ENCODE measurements at regions not wholly inside any gene's neighbourhood (a gene's known extent, or its start where the extent isn't known, plus 50 kb on each side); places are given as distances from the start of the nearest gene placed in this dataset.

- no peak for DNase-seq
- Histone ChIP-seq H3K27me3 (ENCODE audit: control insufficient read depth, insufficient read depth, low read length) (no peaks in the 10 kb centered on the region), H3K36me3 (replicated peaks; ENCODE audit: control insufficient read depth, insufficient read depth, low read length) (no peaks in the 10 kb centered on the region)
Observed at GRCh38 chr5:175082866-175083590, 358.6 kb downstream of the MSX2 start.

GRCh38 chr5:175082346-175082745, 358.0 kb downstream of the MSX2 start:
- Histone ChIP-seq H3K36me3 (replicated peaks; ENCODE audit: control insufficient read depth, insufficient read depth, low read length) (no peaks in the 10 kb centered on the region), H3K4me3 (ENCODE audit: insufficient read depth, low read depth, low read length) (no peak overlapping the region), H3K27me3 (ENCODE audit: control insufficient read depth, insufficient read depth, low read length) (no peaks in the 10 kb centered on the region)
- DNase-seq: no peak

More at GRCh38 chr5:175082866-175083590, 358.6 kb downstream of the MSX2 start:
- H3K4me3 ChIP-seq (ENCODE audit: insufficient read depth, low read depth, low read length): no peak overlapping the region

- H3K4me3 ChIP-seq (ENCODE audit: insufficient read depth, low read depth, low read length): no peak overlapping the region
- no peaks in the 10 kb centered on the region for H3K27me3 ChIP-seq (ENCODE audit: control insufficient read depth, insufficient read depth, low read length)
- no peak for DNase-seq
- no peaks in the 10 kb centered on the region for H3K36me3 ChIP-seq (replicated peaks; ENCODE audit: control insufficient read depth, insufficient read depth, low read length)
Observed at GRCh38 chr5:175079707-175080106, 355.3 kb downstream of the MSX2 start.

- H3K4me3 ChIP-seq (ENCODE audit: insufficient read depth, low read depth, low read length): no peak overlapping the region
- no peaks in the 10 kb centered on the region for H3K27me3 ChIP-seq (ENCODE audit: control insufficient read depth, insufficient read depth, low read length)
- H3K36me3 ChIP-seq (replicated peaks; ENCODE audit: control insufficient read depth, insufficient read depth, low read length): no peaks in the 10 kb centered on the region
- no peak for DNase-seq
Observed at GRCh38 chr5:175070283-175070682, 345.9 kb downstream of the MSX2 start.

- H3K4me3 ChIP-seq (ENCODE audit: insufficient read depth, low read depth, low read length): no peak overlapping the region; the same call in 1 of the 2 replicates
- peak; percentile 17 for DNase-seq
- no peaks in the 10 kb centered on the region for H3K27me3 ChIP-seq (ENCODE audit: control insufficient read depth, insufficient read depth, low read length)
- no peaks in the 10 kb centered on the region for H3K36me3 ChIP-seq (replicated peaks; ENCODE audit: control insufficient read depth, insufficient read depth, low read length)
Observed at GRCh38 chr5:175060257-175060656, 335.9 kb downstream of the MSX2 start.

- no peaks in the 10 kb centered on the region for H3K36me3 ChIP-seq (replicated peaks; ENCODE audit: control insufficient read depth, insufficient read depth, low read length)
- peak overlapping the region; percentile 13; the same call in 1 of the 2 replicates for H3K4me3 ChIP-seq (ENCODE audit: insufficient read depth, low read depth, low read length)
- peak; percentile 79 for DNase-seq
- H3K27me3 ChIP-seq (ENCODE audit: control insufficient read depth, insufficient read depth, low read length): no peaks in the 10 kb centered on the region
Observed at GRCh38 chr5:175059687-175060211, 335.4 kb downstream of the MSX2 start.

GRCh38 chr5:175056831-175057230, 332.4 kb downstream of the MSX2 start:
- DNase-seq: no peak
- Histone ChIP-seq H3K36me3 (replicated peaks; ENCODE audit: control insufficient read depth, insufficient read depth, low read length) (no peaks in the 10 kb centered on the region), H3K4me3 (ENCODE audit: insufficient read depth, low read depth, low read length) (no peak overlapping the region), H3K27me3 (ENCODE audit: control insufficient read depth, insufficient read depth, low read length) (no peaks in the 10 kb centered on the region)

- no peak for DNase-seq
- Histone ChIP-seq H3K27me3 (ENCODE audit: control insufficient read depth, insufficient read depth, low read length) (no peaks in the 10 kb centered on the region), H3K36me3 (replicated peaks; ENCODE audit: control insufficient read depth, insufficient read depth, low read length) (no peaks in the 10 kb centered on the region), H3K4me3 (ENCODE audit: insufficient read depth, low read depth, low read length) (no peak overlapping the region)
Observed at GRCh38 chr5:175054243-175054642, 329.9 kb downstream of the MSX2 start.

GRCh38 chr5:175052351-175052750, 328.0 kb downstream of the MSX2 start:
- DNase-seq: no peak

GRCh38 chr5:175047048-175047447, 322.7 kb downstream of the MSX2 start:
- no peak for DNase-seq
- no peaks in the 10 kb centered on the region for H3K36me3 ChIP-seq (replicated peaks; ENCODE audit: control insufficient read depth, insufficient read depth, low read length)

More at GRCh38 chr5:175052351-175052750, 328.0 kb downstream of the MSX2 start:
- Histone ChIP-seq H3K27me3 (ENCODE audit: control insufficient read depth, insufficient read depth, low read length) (no peaks in the 10 kb centered on the region), H3K36me3 (replicated peaks; ENCODE audit: control insufficient read depth, insufficient read depth, low read length) (no peaks in the 10 kb centered on the region), H3K4me3 (ENCODE audit: insufficient read depth, low read depth, low read length) (no peak overlapping the region)

GRCh38 chr5:175045820-175046219, 321.4 kb downstream of the MSX2 start:
- Histone ChIP-seq H3K27me3 (ENCODE audit: control insufficient read depth, insufficient read depth, low read length) (no peaks in the 10 kb centered on the region), H3K36me3 (replicated peaks; ENCODE audit: control insufficient read depth, insufficient read depth, low read length) (no peaks in the 10 kb centered on the region), H3K4me3 (ENCODE audit: insufficient read depth, low read depth, low read length) (no peak overlapping the region)
- DNase-seq: no peak

More at GRCh38 chr5:175047048-175047447, 322.7 kb downstream of the MSX2 start:
- no peak overlapping the region for H3K4me3 ChIP-seq (ENCODE audit: insufficient read depth, low read depth, low read length)
- H3K27me3 ChIP-seq (ENCODE audit: control insufficient read depth, insufficient read depth, low read length): no peaks in the 10 kb centered on the region

- DNase-seq: no peak
- no peaks in the 10 kb centered on the region for H3K27me3 ChIP-seq (ENCODE audit: control insufficient read depth, insufficient read depth, low read length)
- H3K4me3 ChIP-seq (ENCODE audit: insufficient read depth, low read depth, low read length): no peak overlapping the region
- H3K36me3 ChIP-seq (replicated peaks; ENCODE audit: control insufficient read depth, insufficient read depth, low read length): no peaks in the 10 kb centered on the region
Observed at GRCh38 chr5:175037820-175038219, 313.4 kb downstream of the MSX2 start.

- peak; percentile 25 for DNase-seq
- H3K27me3 ChIP-seq (ENCODE audit: control insufficient read depth, insufficient read depth, low read length): no peaks in the 10 kb centered on the region
- H3K36me3 ChIP-seq (replicated peaks; ENCODE audit: control insufficient read depth, insufficient read depth, low read length): no peaks in the 10 kb centered on the region
- no peak overlapping the region for H3K4me3 ChIP-seq (ENCODE audit: insufficient read depth, low read depth, low read length)
Observed at GRCh38 chr5:175035882-175036533, 311.6 kb downstream of the MSX2 start.

- DNase-seq: no peak
- no peak overlapping the region for H3K4me3 ChIP-seq (ENCODE audit: insufficient read depth, low read depth, low read length)
- no peaks in the 10 kb centered on the region for H3K36me3 ChIP-seq (replicated peaks; ENCODE audit: control insufficient read depth, insufficient read depth, low read length)
- no peaks in the 10 kb centered on the region for H3K27me3 ChIP-seq (ENCODE audit: control insufficient read depth, insufficient read depth, low read length)
Observed at GRCh38 chr5:175034924-175035323, 310.5 kb downstream of the MSX2 start.

- Histone ChIP-seq H3K36me3 (replicated peaks; ENCODE audit: control insufficient read depth, insufficient read depth, low read length) (no peaks in the 10 kb centered on the region), H3K27me3 (ENCODE audit: control insufficient read depth, insufficient read depth, low read length) (no peaks in the 10 kb centered on the region), H3K4me3 (ENCODE audit: insufficient read depth, low read depth, low read length) (no peak overlapping the region)
- no peak for DNase-seq
Observed at GRCh38 chr5:175032741-175033151, 308.4 kb downstream of the MSX2 start.

Data from H7 (cell line).